WTC11 (cell line): ENCODE measurements at regions not wholly inside any gene's neighbourhood (a gene's known extent, or its start where the extent isn't known, plus 50 kb on each side); places are given as distances from the start of the nearest gene placed in this dataset.

ENCODE experiments used
- ATAC-seq: fragments of 200-7000 bp; cut with Tn5 transposase; 2 replicates; pipeline ENCODE4 v1.10.0; 2021; ENCODE audit warnings: mild to moderate bottlenecking, moderate library complexity
- CTCF ChIA-PET: fragments of 300-600 bp; sonication (Branson Sonifier 250); formaldehyde crosslinking; loops from one replicate; lab custom pipeline; 2021; ENCODE audit warnings: antibody characterized with exemption; lab: Charles Lee
- POLR2A ChIA-PET: fragments of 350-600 bp; sonication (Branson Sonifier 250); formaldehyde crosslinking; loops from one replicate; lab custom pipeline; 2021; ENCODE audit warnings: antibody characterized with exemption; lab: Charles Lee
- DNase-seq: peaks from one replicate; pipeline ENCODE4 v3.0.0; 2021; ENCODE audit warnings: low spot score
- H3K27ac Mint-ChIP-seq: 2 replicates; pipeline ENCODE4 v1.8.0; 2021; ENCODE audit warnings: mixed read lengths
- H3K27me3 Mint-ChIP-seq: 2 replicates; pipeline ENCODE4 v1.8.0; 2021; ENCODE audit warnings: low read depth, mild to moderate bottlenecking, moderate library complexity, mixed read lengths
- H3K36me3 Mint-ChIP-seq: 2 replicates; pipeline ENCODE4 v1.8.0; 2021; ENCODE audit warnings: mixed read lengths
- H3K4me1 Mint-ChIP-seq: 2 replicates; pipeline ENCODE4 v1.8.0; 2022; ENCODE audit warnings: mixed read lengths
- H3K4me3 Mint-ChIP-seq: 2 replicates; pipeline ENCODE4 v1.8.0; 2021; ENCODE audit warnings: mild to moderate bottlenecking, moderate library complexity, mixed read lengths
- H3K9me3 Mint-ChIP-seq: 2 replicates; pipeline ENCODE4 v1.8.0; 2021; ENCODE audit warnings: mixed read lengths
- CBFB ChIP-seq: sonication (generic); formaldehyde crosslinking; IDR thresholded peaks from 2 replicates; pipeline ENCODE4 v1.8.1; 2022; ENCODE audit warnings: mild to moderate bottlenecking, low read depth, missing genetic modification reagents
- E2F1 ChIP-seq: sonication (generic); formaldehyde crosslinking; IDR thresholded peaks from 2 replicates; pipeline ENCODE4 v1.8.0; 2022; ENCODE audit warnings: mild to moderate bottlenecking, missing genetic modification reagents
- ESRRA ChIP-seq: sonication (generic); formaldehyde crosslinking; IDR thresholded peaks from 2 replicates; pipeline ENCODE4 v1.8.1; 2022; ENCODE audit warnings: mild to moderate bottlenecking, missing genetic modification reagents, borderline replicate concordance
- ETV6 ChIP-seq: sonication (generic); formaldehyde crosslinking; IDR thresholded peaks from 2 replicates; pipeline ENCODE4 v1.8.1; 2022; ENCODE audit warnings: mild to moderate bottlenecking, missing genetic modification reagents
- FOXJ3 ChIP-seq: sonication (generic); formaldehyde crosslinking; IDR thresholded peaks from 2 replicates; pipeline ENCODE4 v1.9.0; 2021; ENCODE audit warnings: missing genetic modification reagents, mild to moderate bottlenecking, borderline replicate concordance
- HMGA2 ChIP-seq: fragments of 250-450 bp; sonication (Bioruptor Pico); IDR thresholded peaks from 2 replicates; pipeline ENCODE4 v1.4.0; 2021; ENCODE audit warnings: mild to moderate bottlenecking, moderate library complexity
- MYBL2 ChIP-seq: sonication (generic); formaldehyde crosslinking; IDR thresholded peaks from 2 replicates; pipeline ENCODE4 v1.8.1; 2023; ENCODE audit warnings: mild to moderate bottlenecking, moderate library complexity, missing genetic modification reagents
- RORB ChIP-seq: fragments of 250-450 bp; sonication (Bioruptor Pico); IDR thresholded peaks from 2 replicates; pipeline ENCODE4 v1.9.0; 2021; ENCODE audit warnings: mild to moderate bottlenecking
- SOX15 ChIP-seq: fragments of 250-450 bp; sonication (Bioruptor Pico); IDR thresholded peaks from 2 replicates; pipeline ENCODE4 v1.9.0; 2021; ENCODE audit warnings: mild to moderate bottlenecking
- TEAD1 ChIP-seq: sonication (generic); formaldehyde crosslinking; IDR thresholded peaks from 2 replicates; pipeline ENCODE4 v1.8.0; 2022; ENCODE audit warnings: mild to moderate bottlenecking, missing genetic modification reagents
- USF2 ChIP-seq: sonication (generic); formaldehyde crosslinking; IDR thresholded peaks from 2 replicates; pipeline ENCODE4 v1.8.1; 2023; ENCODE audit warnings: mild to moderate bottlenecking, missing genetic modification reagents, moderate library complexity
- ZBTB43 ChIP-seq: sonication (generic); formaldehyde crosslinking; IDR thresholded peaks from 2 replicates; pipeline ENCODE4 v1.8.1; 2023; ENCODE audit warnings: mild to moderate bottlenecking, missing genetic modification reagents
- ZNF138 ChIP-seq: sonication (generic); formaldehyde crosslinking; conservative IDR thresholded peaks from 2 replicates; pipeline ENCODE4 v1.8.1; 2022; ENCODE audit warnings: mild to moderate bottlenecking, moderate library complexity, missing genetic modification reagents
- ZNF219 ChIP-seq: sonication (generic); formaldehyde crosslinking; IDR thresholded peaks from 2 replicates; pipeline ENCODE4 v1.8.0; 2023; ENCODE audit warnings: missing genetic modification reagents, mild to moderate bottlenecking, borderline replicate concordance
- ZNF317 ChIP-seq: sonication (generic); formaldehyde crosslinking; IDR thresholded peaks from 2 replicates; pipeline ENCODE4 v1.8.1; 2023; ENCODE audit warnings: low read depth, mild to moderate bottlenecking, moderate library complexity, missing genetic modification reagents, borderline replicate concordance
- ZNF416 ChIP-seq: fragments of 250-450 bp; sonication (Bioruptor Pico); IDR thresholded peaks from 2 replicates; pipeline ENCODE4 v1.9.0; 2021; ENCODE audit warnings: mild to moderate bottlenecking, inconsistent platforms
- ZNF425 ChIP-seq: fragments of 250-450 bp; sonication (Bioruptor Pico); conservative IDR thresholded peaks from 2 replicates; pipeline ENCODE4 v1.9.0; 2021; ENCODE audit warnings: mild to moderate bottlenecking
- TF ChIP-seq, protein P1 (sequence below): sonication (generic); formaldehyde crosslinking; IDR thresholded peaks from 2 replicates; pipeline ENCODE4 v1.8.0; 2022; ENCODE audit warnings: mild to moderate bottlenecking, missing genetic modification reagents
- TF ChIP-seq, protein P2 (sequence below): sonication (generic); formaldehyde crosslinking; IDR thresholded peaks from 2 replicates; pipeline ENCODE4 v1.8.1; 2022; ENCODE audit warnings: low read depth, mild to moderate bottlenecking, moderate library complexity, missing genetic modification reagents, borderline replicate concordance
- TF ChIP-seq, protein P3 (sequence below): sonication (generic); formaldehyde crosslinking; IDR thresholded peaks from 2 replicates; pipeline ENCODE4 v1.8.0; 2023; ENCODE audit warnings: mild to moderate bottlenecking, missing genetic modification reagents

GRCh38 chr3:82636177-82636576 lies 874.7 kb upstream of the GBE1 start:
- no peak overlapping the region for H3K27ac Mint-ChIP-seq
- H3K27me3 Mint-ChIP-seq, result no peaks in the 10 kb centered on the region
- CTCF ChIA-PET, result no interaction called here
- ATAC-seq, result no peak
- peaks cover 4% of the 10 kb centered on the region for H3K9me3 Mint-ChIP-seq
- peaks cover 3% of the 10 kb centered on the region for H3K36me3 Mint-ChIP-seq
- H3K4me3 Mint-ChIP-seq, result no peak overlapping the region
- TF ChIP-seq MYBL2 (CRISPR knock-in tag) (no peak), ETV6 (CRISPR knock-in tag) (no peak), RORB (no peak), E2F1 (CRISPR knock-in tag) (no peak), ZBTB43 (no peak), ZNF219 (CRISPR knock-in tag) (no peak), HMGA2 (CRISPR knock-in tag) (no peak), ZNF138 (CRISPR knock-in tag) (no peak), SOX15 (CRISPR knock-in tag) (no peak), FOXJ3 (CRISPR knock-in tag) (no peak), USF2 (CRISPR knock-in tag) (no peak), TEAD1 (CRISPR knock-in tag) (no peak), CBFB (CRISPR knock-in tag) (no peak), ZNF425 (no peak)
- TF ChIP-seq, protein P1, sequence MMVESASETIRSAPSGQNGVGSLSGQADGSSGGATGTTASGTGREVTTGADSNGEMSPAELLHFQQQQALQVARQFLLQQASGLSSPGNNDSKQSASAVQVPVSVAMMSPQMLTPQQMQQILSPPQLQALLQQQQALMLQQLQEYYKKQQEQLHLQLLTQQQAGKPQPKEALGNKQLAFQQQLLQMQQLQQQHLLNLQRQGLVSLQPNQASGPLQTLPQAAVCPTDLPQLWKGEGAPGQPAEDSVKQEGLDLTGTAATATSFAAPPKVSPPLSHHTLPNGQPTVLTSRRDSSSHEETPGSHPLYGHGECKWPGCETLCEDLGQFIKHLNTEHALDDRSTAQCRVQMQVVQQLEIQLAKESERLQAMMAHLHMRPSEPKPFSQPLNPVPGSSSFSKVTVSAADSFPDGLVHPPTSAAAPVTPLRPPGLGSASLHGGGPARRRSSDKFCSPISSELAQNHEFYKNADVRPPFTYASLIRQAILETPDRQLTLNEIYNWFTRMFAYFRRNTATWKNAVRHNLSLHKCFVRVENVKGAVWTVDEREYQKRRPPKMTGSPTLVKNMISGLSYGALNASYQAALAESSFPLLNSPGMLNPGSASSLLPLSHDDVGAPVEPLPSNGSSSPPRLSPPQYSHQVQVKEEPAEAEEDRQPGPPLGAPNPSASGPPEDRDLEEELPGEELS (CRISPR knock-in tag), result no peak
- TF ChIP-seq, protein P2, sequence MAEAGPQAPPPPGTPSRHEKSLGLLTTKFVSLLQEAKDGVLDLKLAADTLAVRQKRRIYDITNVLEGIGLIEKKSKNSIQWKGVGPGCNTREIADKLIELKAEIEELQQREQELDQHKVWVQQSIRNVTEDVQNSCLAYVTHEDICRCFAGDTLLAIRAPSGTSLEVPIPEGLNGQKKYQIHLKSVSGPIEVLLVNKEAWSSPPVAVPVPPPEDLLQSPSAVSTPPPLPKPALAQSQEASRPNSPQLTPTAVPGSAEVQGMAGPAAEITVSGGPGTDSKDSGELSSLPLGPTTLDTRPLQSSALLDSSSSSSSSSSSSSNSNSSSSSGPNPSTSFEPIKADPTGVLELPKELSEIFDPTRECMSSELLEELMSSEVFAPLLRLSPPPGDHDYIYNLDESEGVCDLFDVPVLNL (CRISPR knock-in tag), result no peak
- TF ChIP-seq, all 79 proteins: peak for 0
- DNase-seq, result no peak
- POLR2A ChIA-PET, result no interaction called here
- peaks cover 13% of the 10 kb centered on the region for H3K4me1 Mint-ChIP-seq

DNA sequence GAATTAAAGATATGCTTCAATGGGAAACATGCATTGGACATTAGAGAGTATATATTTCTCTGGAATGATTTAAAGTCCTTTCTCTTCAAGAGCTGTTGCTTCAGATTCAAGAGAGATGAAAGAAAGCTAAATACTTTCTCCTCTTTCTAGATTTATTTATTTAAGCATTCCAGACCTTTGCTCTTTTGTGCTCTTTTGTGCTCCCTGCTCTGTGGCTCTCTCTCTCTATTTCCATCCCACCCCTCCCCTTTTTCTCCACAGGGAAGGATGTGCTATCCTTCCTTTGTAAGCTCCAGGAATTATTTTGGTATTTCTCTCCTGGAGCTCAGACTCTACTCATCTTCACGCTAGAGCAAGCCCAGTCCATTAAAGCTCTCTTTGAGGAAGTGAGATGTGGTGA lies 871.9 kb upstream of the GBE1 start:
- CTCF ChIA-PET, result interaction anchor here (0.6 to 1.3 kb wide), 3 partner anchors 10 to 993 kb away, joined by 3 to 6 read pairs (median 4); no protein-coding TSS in a partner anchor
- ATAC-seq (peak; percentile 95), DNase-seq (no peak)
- peaks cover 13% of the 10 kb centered on the region for H3K4me1 Mint-ChIP-seq
- H3K27me3 Mint-ChIP-seq, result no peaks in the 10 kb centered on the region
- POLR2A ChIA-PET, result no interaction called here
- peaks cover 11% of the 10 kb centered on the region for H3K9me3 Mint-ChIP-seq
- H3K36me3 Mint-ChIP-seq, result no peaks in the 10 kb centered on the region
- H3K27ac Mint-ChIP-seq, result no peak overlapping the region
- no peak for TF ChIP-seq ZNF317 (CRISPR knock-in tag)
- TF ChIP-seq, protein P3, sequence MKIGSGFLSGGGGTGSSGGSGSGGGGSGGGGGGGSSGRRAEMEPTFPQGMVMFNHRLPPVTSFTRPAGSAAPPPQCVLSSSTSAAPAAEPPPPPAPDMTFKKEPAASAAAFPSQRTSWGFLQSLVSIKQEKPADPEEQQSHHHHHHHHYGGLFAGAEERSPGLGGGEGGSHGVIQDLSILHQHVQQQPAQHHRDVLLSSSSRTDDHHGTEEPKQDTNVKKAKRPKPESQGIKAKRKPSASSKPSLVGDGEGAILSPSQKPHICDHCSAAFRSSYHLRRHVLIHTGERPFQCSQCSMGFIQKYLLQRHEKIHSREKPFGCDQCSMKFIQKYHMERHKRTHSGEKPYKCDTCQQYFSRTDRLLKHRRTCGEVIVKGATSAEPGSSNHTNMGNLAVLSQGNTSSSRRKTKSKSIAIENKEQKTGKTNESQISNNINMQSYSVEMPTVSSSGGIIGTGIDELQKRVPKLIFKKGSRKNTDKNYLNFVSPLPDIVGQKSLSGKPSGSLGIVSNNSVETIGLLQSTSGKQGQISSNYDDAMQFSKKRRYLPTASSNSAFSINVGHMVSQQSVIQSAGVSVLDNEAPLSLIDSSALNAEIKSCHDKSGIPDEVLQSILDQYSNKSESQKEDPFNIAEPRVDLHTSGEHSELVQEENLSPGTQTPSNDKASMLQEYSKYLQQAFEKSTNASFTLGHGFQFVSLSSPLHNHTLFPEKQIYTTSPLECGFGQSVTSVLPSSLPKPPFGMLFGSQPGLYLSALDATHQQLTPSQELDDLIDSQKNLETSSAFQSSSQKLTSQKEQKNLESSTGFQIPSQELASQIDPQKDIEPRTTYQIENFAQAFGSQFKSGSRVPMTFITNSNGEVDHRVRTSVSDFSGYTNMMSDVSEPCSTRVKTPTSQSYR (CRISPR knock-in tag), result no peak
- TF ChIP-seq ESRRA, result no peak
- no peak for TF ChIP-seq HMGA2 (CRISPR knock-in tag)
- TF ChIP-seq ZNF416 (CRISPR knock-in tag), result no peak
- TF ChIP-seq E2F1 (CRISPR knock-in tag), result no peak
- no peak overlapping the region for H3K4me3 Mint-ChIP-seq
